OCI-LY7 (cell line): ENCODE measurements at regions not wholly inside any gene's neighbourhood (a gene's known extent, or its start where the extent isn't known, plus 50 kb on each side); places are given as distances from the start of the nearest gene placed in this dataset.

ENCODE experiments used
- BruUV-seq: library from RNA; stranded (reverse); fragments of 400-500 nt; replicated peaks from 2 replicates; lab custom pipeline; 2021; lab: Mats Ljungman, UMichigan
- CTCF ChIA-PET: fragments of 300-600 bp; sonication (Branson Sonifier 250); formaldehyde crosslinking; loops from one replicate; lab custom pipeline; 2022; ENCODE audit warnings: antibody characterized with exemption; ENCODE audit not compliant: unreplicated experiment; lab: Charles Lee
- POLR2A ChIA-PET: fragments of 300-600 bp; sonication (Branson Sonifier 250); formaldehyde crosslinking; loops from one replicate; lab custom pipeline; 2022; ENCODE audit warnings: antibody characterized with exemption; lab: Charles Lee
- DNase-seq: peaks from one replicate; pipeline ENCODE4 v3.0.0-alpha.2; 2015; ENCODE audit warnings: low spot score
- H2AFZ ChIP-seq: fragments of 200-600 bp; sonication (generic), shearing (Covaris generic); 2 replicates; pipeline ENCODE4 v1.6.1; 2014; ENCODE audit warnings: mild to moderate bottlenecking, antibody characterized with exemption, low read length, moderate library complexity
- H3K27ac ChIP-seq: fragments of 200-600 bp; sonication (generic); 2 replicates; pipeline ENCODE4 v1.5.1; 2014; ENCODE audit warnings: mixed run types, low read depth, mild to moderate bottlenecking, moderate library complexity, low read length, inconsistent platforms; ENCODE audit not compliant: poor library complexity, severe bottlenecking
- H3K36me3 ChIP-seq: fragments of 200-600 bp; sonication (generic); 2 replicates; pipeline ENCODE4 v1.6.1; 2014; ENCODE audit warnings: mild to moderate bottlenecking, antibody characterized with exemption, low read length, moderate library complexity, mixed read lengths; ENCODE audit not compliant: insufficient read depth
- H3K4me1 ChIP-seq: fragments of 200-600 bp; sonication (generic); 2 replicates; pipeline ENCODE4 v1.5.1; 2014; ENCODE audit warnings: mild to moderate bottlenecking, low read length; ENCODE audit not compliant: insufficient read depth, poor library complexity, severe bottlenecking
- H3K4me2 ChIP-seq: fragments of 200-600 bp; sonication (generic); 2 replicates; pipeline ENCODE4 v1.6.1; 2014; ENCODE audit warnings: mild to moderate bottlenecking, low read length
- H3K4me3 ChIP-seq: fragments of 200-600 bp; sonication (generic); 2 replicates; pipeline ENCODE4 v1.5.1; 2014; ENCODE audit warnings: mild to moderate bottlenecking, low read depth, low read length; ENCODE audit not compliant: poor library complexity, severe bottlenecking
- H3K79me2 ChIP-seq: fragments of 200-600 bp; sonication (generic); 2 replicates; pipeline ENCODE4 v1.6.1; 2016; ENCODE audit warnings: low read depth, mild to moderate bottlenecking, low read length, moderate library complexity, mixed read lengths; ENCODE audit not compliant: insufficient read depth
- H3K9me2 ChIP-seq: fragments of 200-600 bp; sonication (generic); 2 replicates; pipeline ENCODE4 v1.6.1; 2016; ENCODE audit warnings: mild to moderate bottlenecking, low read length, mixed read lengths; ENCODE audit not compliant: insufficient read depth
- H3K9me3 ChIP-seq: fragments of 200-600 bp; sonication (generic); 2 replicates; pipeline ENCODE4 v1.6.1; 2014; ENCODE audit warnings: mild to moderate bottlenecking, mixed run types, low read length, mixed read lengths
- H4K20me1 ChIP-seq: fragments of 200-600 bp; sonication (generic); 2 replicates; pipeline ENCODE4 v1.6.1; 2014; ENCODE audit warnings: mild to moderate bottlenecking, antibody characterized with exemption, low read length, moderate library complexity, mixed read lengths; ENCODE audit not compliant: insufficient read depth
- CTCF ChIP-seq: fragments of 200-600 bp; sonication (generic); conservative IDR thresholded peaks from 2 replicates; pipeline ENCODE4 v1.5.1; 2014; ENCODE audit warnings: mild to moderate bottlenecking, antibody characterized with exemption, low read length, moderate library complexity, mixed read lengths
- EZH2phosphoT487 ChIP-seq: fragments of 200-600 bp; sonication (generic); IDR thresholded peaks from 2 replicates; pipeline ENCODE4 v1.6.1; 2018; ENCODE audit warnings: low read depth, borderline replicate concordance, mild to moderate bottlenecking, mixed run types, antibody characterized with exemption, low read length, moderate library complexity, mixed read lengths
- intact Hi-C: fragments of 100-400 bp; cut with micrococcal nuclease; formaldehyde crosslinking; loops from one replicate; pipeline ENCODE4 v1.10.0; 2022; ENCODE audit not compliant: unreplicated experiment

- no peak overlapping the region for H3K27ac ChIP-seq
- POLR2A ChIA-PET: no interaction called here
These were observed 68.2 kb downstream of the GLI2 start for GRCh38 chr2:120803764-120804335.

GRCh38 chr2:120804459-120804858 lies 68.8 kb downstream of the GLI2 start:
- no peak for DNase-seq
- no peak overlapping the region for H3K4me2 ChIP-seq
- no peaks in the 10 kb centered on the region for H4K20me1 ChIP-seq
- no TSS peak for BruUV-seq
- intact Hi-C loops: no loop called here
- no peak overlapping the region for H2AFZ ChIP-seq
- no peaks in the 10 kb centered on the region for H3K36me3 ChIP-seq
- H3K9me3 ChIP-seq: no peaks in the 10 kb centered on the region
- H3K27ac ChIP-seq: no peak overlapping the region
- H3K79me2 ChIP-seq: no peaks in the 10 kb centered on the region
- H3K4me3 ChIP-seq: no peak overlapping the region
- ChIA-PET CTCF (no interaction called here), POLR2A (no interaction called here)
- H3K4me1 ChIP-seq: no peaks in the 10 kb centered on the region
- H3K9me2 ChIP-seq: no peaks in the 10 kb centered on the region
- TF ChIP-seq EZH2phosphoT487 (no peak), CTCF (no peak)

More at GRCh38 chr2:120803764-120804335, 68.2 kb downstream of the GLI2 start:
- BruUV-seq: no TSS peak
- Histone ChIP-seq H3K9me3 (no peaks in the 10 kb centered on the region), H2AFZ (no peak overlapping the region), H3K36me3 (no peaks in the 10 kb centered on the region), H3K79me2 (no peaks in the 10 kb centered on the region), H4K20me1 (no peaks in the 10 kb centered on the region), H3K4me2 (no peak overlapping the region), H3K4me1 (no peaks in the 10 kb centered on the region), H3K4me3 (no peak overlapping the region), H3K9me2 (no peaks in the 10 kb centered on the region)
- intact Hi-C loops: no loop called here
- CTCF ChIA-PET: no interaction called here
- TF ChIP-seq CTCF (no peak), EZH2phosphoT487 (no peak)
- DNase-seq: no peak

- H4K20me1 ChIP-seq: no peaks in the 10 kb centered on the region
- no peaks in the 10 kb centered on the region for H3K36me3 ChIP-seq
- intact Hi-C loops: no loop called here
- H3K4me3 ChIP-seq: no peak overlapping the region
- no peak for DNase-seq
- no TSS peak for BruUV-seq
- no peak overlapping the region for H3K27ac ChIP-seq
- no peak overlapping the region for H3K4me2 ChIP-seq
- H3K4me1 ChIP-seq: no peaks in the 10 kb centered on the region
- no peaks in the 10 kb centered on the region for H3K9me2 ChIP-seq
- POLR2A ChIA-PET: no interaction called here
- H3K9me3 ChIP-seq: no peaks in the 10 kb centered on the region
- no peak overlapping the region for H2AFZ ChIP-seq
- H3K79me2 ChIP-seq: no peaks in the 10 kb centered on the region
- CTCF ChIA-PET: no interaction called here
- TF ChIP-seq EZH2phosphoT487 (no peak), CTCF (no peak)
These were observed 69.3 kb downstream of the GLI2 start for GRCh38 chr2:120805011-120805410.
